ENCODE measurements at regions not wholly inside any gene's neighbourhood (a gene's known extent, or its start where the extent isn't known, plus 50 kb on each side); places are given as distances from the start of the nearest gene placed in this dataset.
"Not testable (repeated sequence)": the region's sequence is repeated elsewhere in the genome, so short reads cannot be mapped to it uniquely, and the experiment has no call there.

DNA sequence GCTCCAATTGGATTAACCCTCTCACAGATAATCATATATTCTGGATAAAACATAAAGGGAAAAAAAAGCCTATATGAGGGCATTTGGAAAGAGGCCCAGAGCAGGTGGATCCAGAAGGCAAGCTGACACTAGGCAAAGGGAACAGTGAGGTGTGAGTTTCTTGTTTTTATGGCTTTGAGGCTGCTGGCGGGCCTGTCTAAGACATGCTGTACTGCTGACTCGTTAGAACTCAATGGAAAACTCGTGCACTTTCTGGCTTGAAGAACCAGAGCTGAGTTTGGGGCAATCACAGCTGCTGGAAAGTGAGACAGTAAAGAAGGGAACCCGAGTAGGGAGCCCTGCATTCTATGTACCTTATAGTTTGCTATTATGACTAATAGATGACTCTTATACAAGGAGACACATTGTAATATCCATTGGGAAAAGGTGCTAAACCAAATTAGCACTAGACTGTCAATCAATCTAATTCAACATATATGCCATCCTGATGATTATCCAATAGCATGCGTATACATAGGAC lies 637.1 kb downstream of the GATA3 start:
- Mint-ChIP-seq H3K36me3 (no peaks in the 10 kb centered on the region), H3K4me3 (no peak overlapping the region), H3K4me1 (no peaks in the 10 kb centered on the region), H3K27me3 (no peaks in the 10 kb centered on the region), H3K9me3 (peaks cover 5% of the 10 kb centered on the region), H3K27ac (no peak overlapping the region)
- POLR2A ChIA-PET = no interaction called here
- ATAC-seq (ENCODE audit: low read depth) = no peak
- no peak for DNase-seq

DNA sequence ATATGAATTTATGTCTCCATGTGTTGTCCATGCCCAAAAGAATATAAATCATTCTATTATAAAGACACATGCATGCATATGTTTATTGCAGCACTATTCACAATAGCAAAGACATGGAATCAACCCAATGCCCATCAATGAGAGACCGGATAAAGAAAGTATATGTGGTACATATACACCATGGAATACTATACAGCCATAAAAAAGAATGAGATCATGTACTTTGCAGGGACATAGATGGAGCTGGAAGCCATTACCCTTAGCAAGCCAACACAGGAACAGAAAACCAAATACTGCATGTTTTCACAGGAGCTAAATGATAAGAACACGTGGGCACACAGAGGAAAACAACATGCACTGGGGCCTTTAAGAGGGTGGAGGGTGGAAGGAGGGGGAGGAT lies 639.1 kb downstream of the GATA3 start:
- H3K4me3 Mint-ChIP-seq; H3K36me3 Mint-ChIP-seq; H3K4me1 Mint-ChIP-seq; POLR2A ChIA-PET; H3K27ac Mint-ChIP-seq; H3K27me3 Mint-ChIP-seq; H3K9me3 Mint-ChIP-seq; DNase-seq; ATAC-seq (ENCODE audit: low read depth): not testable (repeated sequence)

DNA sequence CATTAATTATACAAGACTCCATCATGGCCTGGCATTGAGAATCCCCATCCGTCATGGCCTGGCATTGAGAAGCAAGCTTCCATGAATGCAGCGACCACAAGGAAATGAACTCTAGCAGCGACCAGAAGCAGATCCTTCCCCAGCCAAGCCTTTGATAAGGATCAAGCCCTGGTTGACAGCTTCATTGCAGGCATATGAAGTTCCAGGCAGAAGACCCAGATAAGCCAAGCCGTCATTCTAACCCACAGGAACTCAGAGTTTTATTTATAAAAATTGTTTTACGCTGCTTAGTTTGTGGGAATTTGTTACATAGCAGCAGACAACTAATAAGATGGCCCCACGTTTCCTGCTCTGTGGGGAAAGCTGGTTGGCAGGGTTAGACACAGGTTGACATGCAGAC lies 642.3 kb downstream of the GATA3 start:
- no peaks in the 10 kb centered on the region for H3K27me3 Mint-ChIP-seq
- no peaks in the 10 kb centered on the region for H3K4me1 Mint-ChIP-seq
- ATAC-seq (ENCODE audit: low read depth) (no peak), DNase-seq (no peak)
- POLR2A ChIA-PET = no interaction called here
- peaks cover 5% of the 10 kb centered on the region for H3K9me3 Mint-ChIP-seq
- H3K4me3 Mint-ChIP-seq = no peak overlapping the region
- H3K36me3 Mint-ChIP-seq = no peaks in the 10 kb centered on the region
- no peak overlapping the region for H3K27ac Mint-ChIP-seq

DNA sequence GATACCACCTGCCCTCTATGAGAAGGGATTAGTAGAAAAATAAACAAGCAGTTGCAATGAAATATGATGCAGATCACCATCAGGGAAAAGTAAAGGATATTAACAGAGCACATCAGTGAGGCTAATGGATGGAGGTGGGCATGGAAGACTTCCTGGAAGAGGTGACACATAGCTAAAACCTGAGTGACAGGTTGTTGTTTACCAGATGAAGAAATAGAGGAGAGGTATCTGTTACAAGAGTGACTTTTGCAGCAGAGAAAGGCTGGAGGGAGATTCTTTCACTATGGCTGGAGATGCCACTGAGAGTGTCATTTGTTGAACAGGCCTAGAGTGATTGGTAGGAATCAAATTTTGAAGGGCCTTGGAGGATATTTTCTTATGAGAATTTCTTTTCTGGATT lies 646.2 kb downstream of the GATA3 start:
- Mint-ChIP-seq H3K4me1 (no peaks in the 10 kb centered on the region), H3K9me3 (no peaks in the 10 kb centered on the region), H3K4me3 (no peak overlapping the region), H3K27me3 (no peaks in the 10 kb centered on the region), H3K27ac (no peak overlapping the region), H3K36me3 (no peaks in the 10 kb centered on the region)
- POLR2A ChIA-PET = no interaction called here
- no peak for ATAC-seq (ENCODE audit: low read depth)
- DNase-seq = no peak

DNA sequence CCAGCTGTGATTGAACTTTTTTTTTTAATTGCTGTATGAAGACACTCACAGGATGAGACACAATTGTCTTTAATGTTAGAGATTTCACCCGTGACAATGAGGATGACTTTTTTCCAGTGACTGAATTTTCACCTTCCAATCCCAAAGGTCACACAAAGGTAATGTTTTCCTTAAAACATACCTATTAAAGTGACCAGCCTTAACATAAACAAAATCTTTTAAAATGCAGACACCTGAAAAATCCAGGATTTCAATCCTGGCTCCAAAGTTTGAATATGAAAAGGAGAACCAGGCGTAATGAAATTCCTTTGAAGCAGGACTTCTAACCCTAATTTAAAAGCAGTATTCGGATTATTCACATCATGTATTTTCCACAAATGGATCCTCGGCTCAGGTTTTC lies 647.7 kb downstream of the GATA3 start:
- no peaks in the 10 kb centered on the region for H3K27me3 Mint-ChIP-seq

DNA sequence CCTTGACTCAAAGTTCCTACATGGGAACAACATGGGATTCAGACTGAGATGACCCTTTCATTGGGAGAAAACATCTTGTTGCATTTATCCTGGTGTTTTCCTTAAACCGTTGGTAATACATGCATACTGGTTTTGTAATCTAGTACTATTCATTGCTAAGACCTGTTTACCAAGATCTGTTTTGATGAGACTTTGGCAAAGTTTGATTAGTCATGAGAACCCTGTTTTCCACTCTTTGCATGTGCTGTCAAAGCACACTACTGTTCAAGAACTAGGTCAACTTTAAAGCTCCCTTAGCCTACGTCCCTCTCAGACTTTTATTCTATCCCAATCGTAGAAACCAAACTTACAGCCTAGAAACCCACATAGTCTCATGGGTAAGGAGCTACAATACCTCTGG lies 650.9 kb downstream of the GATA3 start:
- Mint-ChIP-seq H3K4me3 (no peak overlapping the region), H3K36me3 (no peaks in the 10 kb centered on the region), H3K9me3 (no peaks in the 10 kb centered on the region), H3K4me1 (no peaks in the 10 kb centered on the region), H3K27me3 (peaks cover 3% of the 10 kb centered on the region), H3K27ac (no peak overlapping the region)
- POLR2A ChIA-PET = interaction anchor here (0.6 kb wide), 1 partner anchor 651 kb away, joined by 3 read pairs; the partner anchor contains the start of gene GATA3
- DNase-seq = no peak
- no peak for ATAC-seq (ENCODE audit: low read depth)

More for the DNA sequence above, 647.7 kb downstream of the GATA3 start:
- no peak for DNase-seq
- no peaks in the 10 kb centered on the region for H3K4me1 Mint-ChIP-seq
- H3K27ac Mint-ChIP-seq = no peak overlapping the region
- POLR2A ChIA-PET = interaction anchor here (0.7 kb wide), 1 partner anchor 491 kb away, joined by 3 read pairs; no protein-coding TSS in a partner anchor
- H3K4me3 Mint-ChIP-seq = no peak overlapping the region
- ATAC-seq (ENCODE audit: low read depth) = no peak
- no peaks in the 10 kb centered on the region for H3K9me3 Mint-ChIP-seq
- H3K36me3 Mint-ChIP-seq = no peaks in the 10 kb centered on the region

DNA sequence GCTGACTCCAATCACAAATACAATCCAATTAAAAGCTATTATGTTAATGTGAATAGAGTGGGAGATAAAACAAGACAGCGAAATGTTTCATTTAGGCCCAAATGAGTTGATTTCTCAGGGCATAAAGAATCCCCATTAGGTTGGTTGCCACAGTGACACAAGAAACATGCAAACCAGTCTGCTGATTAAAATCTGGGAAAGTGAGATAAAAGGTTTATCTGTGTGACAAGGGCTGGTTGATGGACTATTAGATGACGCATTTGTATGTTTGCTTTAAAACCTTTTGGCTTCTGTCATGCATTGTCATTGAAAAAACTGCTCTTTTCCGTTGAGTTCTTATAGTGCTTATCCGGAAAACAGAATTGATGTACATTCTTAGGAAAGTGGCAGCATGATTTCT lies 658.2 kb downstream of the GATA3 start:
- ATAC-seq (ENCODE audit: low read depth) (no peak), DNase-seq (no peak)
- no peak overlapping the region for H3K27ac Mint-ChIP-seq
- peaks cover 3% of the 10 kb centered on the region for H3K27me3 Mint-ChIP-seq
- peaks cover 5% of the 10 kb centered on the region for H3K9me3 Mint-ChIP-seq
- POLR2A ChIA-PET = no interaction called here
- no peaks in the 10 kb centered on the region for H3K4me1 Mint-ChIP-seq
- no peak overlapping the region for H3K4me3 Mint-ChIP-seq
- no peaks in the 10 kb centered on the region for H3K36me3 Mint-ChIP-seq

DNA sequence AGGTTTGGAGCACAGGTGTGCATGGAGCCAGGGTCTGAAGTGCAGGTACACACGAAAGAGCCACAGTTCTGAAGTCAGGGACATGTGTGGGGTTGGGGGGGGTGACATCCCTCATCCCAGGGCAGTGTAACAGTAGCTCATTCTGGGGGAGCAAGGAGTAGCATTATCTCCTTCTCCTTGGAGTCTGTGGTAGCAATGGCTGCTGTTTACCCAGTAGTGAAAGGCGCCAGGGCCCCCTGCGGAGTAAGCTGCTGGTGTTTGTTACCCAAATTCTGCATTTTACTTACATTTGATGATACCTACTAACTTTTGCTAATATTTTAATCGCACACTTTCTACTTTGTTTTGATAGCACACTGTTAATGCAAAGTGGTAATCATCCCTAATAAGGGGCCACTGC lies 665.5 kb downstream of the GATA3 start:
- Mint-ChIP-seq H3K36me3 (peaks cover 1% of the 10 kb centered on the region), H3K4me3 (no peak overlapping the region), H3K4me1 (no peaks in the 10 kb centered on the region), H3K27ac (no peak overlapping the region), H3K27me3 (no peaks in the 10 kb centered on the region), H3K9me3 (peaks cover 23% of the 10 kb centered on the region)
- DNase-seq (no peak), ATAC-seq (ENCODE audit: low read depth) (no peak)
- POLR2A ChIA-PET = no interaction called here

DNA sequence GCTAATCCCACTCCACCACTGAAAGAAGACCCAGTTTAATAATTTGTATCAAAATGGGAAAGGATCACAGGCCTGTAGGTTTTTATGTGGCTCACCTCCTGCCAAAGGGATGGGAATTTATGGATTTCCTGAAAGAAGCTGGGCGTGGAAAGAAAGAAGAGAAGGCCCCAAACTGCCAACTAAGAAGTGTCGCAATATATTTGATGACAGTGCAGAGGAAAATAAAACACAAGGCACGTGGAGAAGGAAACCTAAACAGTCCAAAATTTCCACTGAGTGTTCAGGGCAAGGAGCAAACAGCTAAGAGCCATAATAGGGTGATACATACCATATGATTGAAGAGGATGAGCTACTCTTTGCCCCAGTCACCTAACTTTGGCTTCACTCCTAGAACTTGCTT lies 667.2 kb downstream of the GATA3 start:
- Mint-ChIP-seq H3K4me1 (no peaks in the 10 kb centered on the region), H3K27ac (no peak overlapping the region), H3K27me3 (no peaks in the 10 kb centered on the region), H3K9me3 (peaks cover 21% of the 10 kb centered on the region), H3K36me3 (peaks cover 1% of the 10 kb centered on the region), H3K4me3 (no peak overlapping the region)
- ATAC-seq (ENCODE audit: low read depth) = no peak
- POLR2A ChIA-PET = no interaction called here
- no peak for DNase-seq

DNA sequence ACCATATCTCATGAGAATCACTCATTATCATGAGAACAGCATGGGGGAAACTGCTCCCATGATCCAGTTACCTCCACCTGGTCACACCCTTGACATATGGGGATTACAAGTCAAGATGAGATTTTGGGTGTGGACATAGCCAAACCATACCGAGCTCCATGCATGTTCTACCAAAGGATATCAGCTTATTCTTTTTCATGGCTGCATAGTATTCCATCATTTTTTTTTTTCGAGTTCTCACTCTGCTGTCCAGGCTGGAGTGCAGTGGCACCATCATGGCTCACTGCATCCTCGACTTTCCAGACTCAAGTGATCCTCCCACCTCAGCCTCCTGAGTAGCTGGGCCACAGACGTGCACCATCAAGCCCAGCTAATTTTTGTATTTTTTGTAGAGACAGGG lies 668.3 kb downstream of the GATA3 start:
- Mint-ChIP-seq H3K36me3 (peaks cover 1% of the 10 kb centered on the region), H3K4me3 (no peak overlapping the region), H3K9me3 (peaks cover 21% of the 10 kb centered on the region), H3K27ac (no peak overlapping the region), H3K27me3 (no peaks in the 10 kb centered on the region), H3K4me1 (no peaks in the 10 kb centered on the region)
- POLR2A ChIA-PET = no interaction called here
- no peak for ATAC-seq (ENCODE audit: low read depth)
- no peak for DNase-seq

DNA sequence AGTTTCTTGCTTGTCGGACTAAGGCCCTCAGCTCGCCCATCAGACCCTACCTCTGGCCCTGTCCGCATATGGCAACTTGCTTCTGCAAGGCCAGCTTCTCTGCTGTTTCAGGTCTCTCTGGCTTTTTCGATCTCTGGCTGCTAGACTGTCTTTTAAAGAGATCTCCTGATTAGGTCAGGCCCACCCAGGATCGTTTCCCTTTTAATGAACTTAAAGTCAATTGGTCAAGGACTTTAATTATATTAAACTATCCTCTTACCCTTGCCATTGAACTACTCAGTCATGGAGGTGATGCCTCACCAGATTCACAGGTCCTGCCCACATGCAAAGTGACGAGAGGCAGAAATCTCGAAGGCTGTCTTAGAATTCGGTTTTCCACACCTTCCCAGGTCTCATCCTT lies 670.9 kb downstream of the GATA3 start:
- DNase-seq (no peak), ATAC-seq (ENCODE audit: low read depth) (no peak)
- Mint-ChIP-seq H3K4me3 (no peak overlapping the region), H3K9me3 (peaks cover 9% of the 10 kb centered on the region), H3K27ac (no peak overlapping the region), H3K36me3 (no peaks in the 10 kb centered on the region), H3K4me1 (no peaks in the 10 kb centered on the region), H3K27me3 (no peaks in the 10 kb centered on the region)
- POLR2A ChIA-PET = no interaction called here

DNA sequence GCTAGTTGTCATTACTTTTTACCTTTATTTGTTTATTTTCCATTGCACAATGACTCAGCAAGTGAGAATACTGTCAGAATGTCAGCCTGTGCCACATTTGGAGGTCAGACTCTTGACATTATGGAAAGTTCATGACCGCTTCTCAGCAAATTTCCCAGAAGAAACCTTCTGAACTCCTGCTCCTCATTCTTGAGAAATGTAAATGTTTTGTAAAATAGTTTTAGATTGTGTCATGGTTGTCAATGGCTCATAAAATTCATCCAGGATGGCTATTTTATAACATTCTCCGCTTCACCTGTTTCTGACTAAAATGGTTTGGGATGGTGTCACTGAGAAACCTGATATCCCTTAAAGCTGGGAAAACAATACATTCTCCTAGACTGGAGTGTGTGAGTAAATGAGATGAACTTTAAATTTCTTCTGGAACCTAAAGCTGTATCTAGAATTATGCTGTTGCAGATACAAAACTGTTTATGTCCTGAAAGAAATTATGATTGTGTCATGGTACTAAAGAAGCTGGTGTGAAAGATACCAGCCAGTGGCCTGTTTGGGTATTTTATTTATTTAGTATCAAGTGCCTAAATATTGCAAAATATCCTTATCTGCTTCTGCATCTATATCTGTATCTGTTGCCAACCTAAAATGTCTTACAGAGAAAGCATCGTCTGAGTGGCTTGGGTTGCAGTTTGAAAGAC lies 671.7 kb downstream of the GATA3 start:
- peaks cover 9% of the 10 kb centered on the region for H3K9me3 Mint-ChIP-seq
- no peaks in the 10 kb centered on the region for H3K4me1 Mint-ChIP-seq
- ATAC-seq (ENCODE audit: low read depth) (no peak), DNase-seq (no peak)
- H3K36me3 Mint-ChIP-seq = no peaks in the 10 kb centered on the region
- H3K27ac Mint-ChIP-seq = no peak overlapping the region
- H3K27me3 Mint-ChIP-seq = no peaks in the 10 kb centered on the region
- POLR2A ChIA-PET = no interaction called here
- H3K4me3 Mint-ChIP-seq = no peak overlapping the region

DNA sequence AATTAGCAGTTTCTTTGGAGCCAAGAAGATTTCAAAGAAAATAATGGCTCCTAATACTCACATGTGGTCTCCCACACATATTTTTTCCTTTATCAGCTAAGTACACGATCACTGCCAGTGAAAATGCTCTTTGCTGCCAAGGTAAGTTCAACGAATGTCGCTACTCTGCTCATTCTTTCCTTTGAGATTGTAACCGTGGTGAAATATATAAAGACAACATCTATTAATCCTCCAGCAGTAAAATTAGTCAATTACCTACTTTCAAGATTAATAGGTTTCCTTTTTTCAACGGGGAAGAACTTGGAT lies 672.2 kb downstream of the GATA3 start:
- DNase-seq (no peak), ATAC-seq (ENCODE audit: low read depth) (no peak)
- Mint-ChIP-seq H3K36me3 (no peaks in the 10 kb centered on the region), H3K4me1 (no peaks in the 10 kb centered on the region), H3K27me3 (no peaks in the 10 kb centered on the region), H3K27ac (no peak overlapping the region), H3K4me3 (no peak overlapping the region), H3K9me3 (peaks cover 6% of the 10 kb centered on the region)
- POLR2A ChIA-PET = no interaction called here

DNA sequence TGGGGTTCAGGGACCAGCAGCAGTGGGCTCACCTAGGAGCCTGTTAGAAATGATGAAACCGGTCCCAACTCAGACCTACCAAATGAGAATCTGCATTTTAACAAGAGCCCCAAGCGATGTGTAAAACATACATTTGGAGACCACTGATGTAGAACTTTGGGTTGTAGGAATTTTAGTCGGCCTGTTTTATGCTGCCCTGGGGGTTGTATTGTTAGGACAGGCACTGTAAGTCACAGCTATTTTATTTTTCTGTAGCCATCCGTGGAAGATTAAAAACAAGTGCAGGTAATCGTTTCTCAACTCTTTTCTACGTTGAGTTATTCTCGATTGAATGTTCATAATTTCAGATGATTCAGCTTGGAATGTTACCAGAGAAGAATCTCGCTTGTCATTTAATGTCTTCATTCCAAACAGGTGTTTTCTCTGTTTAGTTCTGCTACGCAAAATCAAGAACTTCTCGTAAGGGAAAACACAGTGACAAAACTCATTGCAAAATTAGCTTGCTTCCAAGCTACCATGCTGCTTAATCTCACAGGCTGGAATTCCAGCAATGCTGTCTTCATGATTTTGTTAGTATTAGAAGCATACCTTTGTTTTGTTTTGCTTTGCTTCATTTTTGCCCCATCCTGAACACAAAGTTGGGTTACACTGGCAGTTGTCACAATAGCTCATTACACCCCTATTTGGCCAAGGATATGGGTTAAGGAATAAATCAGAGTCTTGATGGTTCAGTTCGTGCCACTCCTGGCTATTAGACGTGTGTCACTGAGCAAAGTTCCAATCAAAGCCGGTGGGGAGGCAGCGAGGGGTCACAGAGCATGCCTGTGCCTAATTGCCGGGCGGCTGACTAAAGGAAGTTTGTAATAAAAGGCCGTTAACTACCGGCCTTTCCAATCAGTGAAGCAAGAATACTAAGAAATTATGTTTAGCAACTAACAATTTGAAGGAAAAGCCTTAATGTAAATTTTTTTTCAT lies 676.9 kb downstream of the GATA3 start:
- H3K4me1 Mint-ChIP-seq = no peaks in the 10 kb centered on the region
- DNase-seq = no peak
- POLR2A ChIA-PET = no interaction called here

More for the DNA sequence above, 676.9 kb downstream of the GATA3 start:
- Mint-ChIP-seq H3K36me3 (no peaks in the 10 kb centered on the region), H3K9me3 (no peaks in the 10 kb centered on the region), H3K27me3 (peaks cover 4% of the 10 kb centered on the region), H3K4me3 (no peak overlapping the region), H3K27ac (no peak overlapping the region)
- ATAC-seq (ENCODE audit: low read depth) = no peak

All from activated naive CD8-positive, alpha-beta T cell treated with anti-CD3 and anti-CD28 coated beads, Interleukin-2, amount 10 ng/mL, durations not matched to agents 7 days and 5 days (primary cell).